SK-N-DZ (cell line): ENCODE measurements at regions not wholly inside any gene's neighbourhood (a gene's known extent, or its start where the extent isn't known, plus 50 kb on each side); places are given as distances from the start of the nearest gene placed in this dataset.

ENCODE experiments used
- small RNA-seq, 2 experiments: library from RNA; depleted of rRNA; stranded (forward); fragments of <200 nt; gene quantifications; one replicate each; pipeline ENCODE3, GENCODE V24; 2014

Small RNA genes in the stretch of these regions (small RNA-seq; reads per million reads assigned to genes)
- gene MIR4477B = 0 reads per million in 2 experiments
- gene PTGER4P3 = 0 reads per million in 2 experiments
- gene RNA5SP284 = 0.26 to 1.7 reads per million in 2 experiments
